ENCODE measurements at regions not wholly inside any gene's neighbourhood (a gene's known extent, or its start where the extent isn't known, plus 50 kb on each side); places are given as distances from the start of the nearest gene placed in this dataset.

DNA sequence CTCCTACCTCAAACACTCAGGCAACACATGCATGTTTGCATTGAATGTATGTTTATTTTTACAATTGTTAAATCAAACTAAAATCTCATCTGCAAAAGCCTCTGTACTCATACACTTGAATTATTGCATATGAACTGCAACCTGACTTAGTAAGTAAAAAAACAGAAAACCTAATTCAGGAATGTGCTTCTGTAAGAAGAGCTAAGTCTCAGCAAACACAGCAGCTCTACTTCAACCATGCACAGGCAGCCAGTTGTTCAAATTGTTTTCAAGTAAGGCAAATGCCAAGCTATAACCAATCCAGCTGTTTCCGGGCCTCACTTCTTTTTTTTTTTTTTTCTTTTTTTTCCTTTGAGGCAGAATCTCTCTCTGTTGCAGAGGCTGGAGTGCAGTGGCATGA, 93.5 kb upstream of the MALRD1 start:
- CTCF ChIA-PET = no interaction called here
- POLR2A ChIA-PET = no interaction called here
- no peak for DNase-seq (ENCODE audit: extremely low spot score)
- TF ChIP-seq, protein P1, sequence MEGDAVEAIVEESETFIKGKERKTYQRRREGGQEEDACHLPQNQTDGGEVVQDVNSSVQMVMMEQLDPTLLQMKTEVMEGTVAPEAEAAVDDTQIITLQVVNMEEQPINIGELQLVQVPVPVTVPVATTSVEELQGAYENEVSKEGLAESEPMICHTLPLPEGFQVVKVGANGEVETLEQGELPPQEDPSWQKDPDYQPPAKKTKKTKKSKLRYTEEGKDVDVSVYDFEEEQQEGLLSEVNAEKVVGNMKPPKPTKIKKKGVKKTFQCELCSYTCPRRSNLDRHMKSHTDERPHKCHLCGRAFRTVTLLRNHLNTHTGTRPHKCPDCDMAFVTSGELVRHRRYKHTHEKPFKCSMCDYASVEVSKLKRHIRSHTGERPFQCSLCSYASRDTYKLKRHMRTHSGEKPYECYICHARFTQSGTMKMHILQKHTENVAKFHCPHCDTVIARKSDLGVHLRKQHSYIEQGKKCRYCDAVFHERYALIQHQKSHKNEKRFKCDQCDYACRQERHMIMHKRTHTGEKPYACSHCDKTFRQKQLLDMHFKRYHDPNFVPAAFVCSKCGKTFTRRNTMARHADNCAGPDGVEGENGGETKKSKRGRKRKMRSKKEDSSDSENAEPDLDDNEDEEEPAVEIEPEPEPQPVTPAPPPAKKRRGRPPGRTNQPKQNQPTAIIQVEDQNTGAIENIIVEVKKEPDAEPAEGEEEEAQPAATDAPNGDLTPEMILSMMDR (IDR thresholded peaks at IDR 0.05; ENCODE audit: control extremely low read depth, extremely low read depth, low read depth, missing control alignments) = no peak

GRCh38 chr10:18959369-18959768, 89.2 kb upstream of the MALRD1 start:
- POLR2A ChIA-PET = no interaction called here
- TF ChIP-seq, protein P1 (IDR thresholded peaks at IDR 0.05; ENCODE audit: control extremely low read depth, extremely low read depth, low read depth, missing control alignments) = no peak
- CTCF ChIA-PET = no interaction called here

GRCh38 chr10:18960466-18961079, 88.0 kb upstream of the MALRD1 start:
- POLR2A ChIA-PET = no interaction called here
- TF ChIP-seq, protein P1 (IDR thresholded peaks at IDR 0.05; ENCODE audit: control extremely low read depth, extremely low read depth, low read depth, missing control alignments) = no peak
- no peak for DNase-seq (ENCODE audit: extremely low spot score)
- CTCF ChIA-PET = no interaction called here

More at GRCh38 chr10:18959369-18959768, 89.2 kb upstream of the MALRD1 start:
- DNase-seq (ENCODE audit: extremely low spot score) = no peak

- CTCF ChIA-PET = no interaction called here
- POLR2A ChIA-PET = no interaction called here
- DNase-seq (ENCODE audit: extremely low spot score) = no peak
- TF ChIP-seq, protein P1 (IDR thresholded peaks at IDR 0.05; ENCODE audit: control extremely low read depth, extremely low read depth, low read depth, missing control alignments) = no peak
Observed at GRCh38 chr10:18968159-18968558, 80.4 kb upstream of the MALRD1 start.

DNA sequence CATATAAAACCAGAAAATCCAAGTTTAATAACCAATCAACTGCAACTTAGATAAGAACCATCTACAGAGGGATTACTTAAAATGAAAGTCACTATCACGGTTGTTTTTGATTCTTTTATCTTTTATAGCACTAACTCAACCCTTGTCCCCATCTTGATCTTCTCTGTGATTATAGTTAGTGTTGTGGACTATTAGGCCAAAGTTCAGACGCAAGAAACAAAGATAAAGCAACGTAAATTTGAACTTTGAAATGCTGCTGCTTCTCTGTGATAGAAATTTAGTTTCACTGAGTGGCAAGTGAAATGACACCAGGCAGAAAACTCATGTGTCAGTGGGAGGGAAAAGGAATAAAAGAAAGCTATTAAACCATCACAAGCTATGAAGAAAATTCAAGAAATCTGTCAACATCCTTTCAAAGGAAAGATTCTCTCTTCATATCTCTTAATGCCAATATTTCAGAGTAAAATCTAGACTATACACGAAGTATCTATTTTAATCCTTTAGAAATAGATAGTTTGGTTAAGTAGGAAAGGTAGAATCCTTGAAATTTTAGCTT, 71.8 kb upstream of the MALRD1 start:
- DNase-seq (ENCODE audit: extremely low spot score) = no peak
- TF ChIP-seq, protein P1 (IDR thresholded peaks at IDR 0.05; ENCODE audit: control extremely low read depth, extremely low read depth, low read depth, missing control alignments) = no peak
- ChIA-PET CTCF (no interaction called here), POLR2A (no interaction called here)

DNA sequence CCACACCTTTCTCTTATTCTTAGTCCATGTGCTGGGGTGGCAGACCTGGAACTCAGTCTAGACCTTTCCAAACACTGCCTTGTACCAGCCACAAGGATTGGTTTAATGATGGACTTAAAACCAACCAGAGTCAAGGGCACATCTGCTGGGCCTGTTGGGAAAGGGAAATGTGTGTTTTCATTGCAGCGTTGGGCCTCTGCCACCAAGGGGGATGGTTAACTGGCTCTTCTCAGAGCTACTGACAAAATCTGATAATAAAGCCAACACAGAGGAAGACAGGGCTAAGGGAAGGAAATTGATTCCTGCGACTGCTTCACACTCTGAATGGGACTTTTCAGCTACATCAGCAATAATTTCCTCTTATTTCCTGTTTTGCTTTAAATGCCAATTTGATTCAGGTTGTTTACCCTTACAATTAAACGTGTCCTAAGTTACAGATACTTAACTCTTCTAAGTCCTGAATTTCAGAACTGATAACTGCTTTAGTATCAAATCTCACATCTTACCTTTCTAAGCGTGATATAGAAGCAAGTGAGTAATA, 68.4 kb upstream of the MALRD1 start:
- ChIA-PET POLR2A (no interaction called here), CTCF (no interaction called here)
- TF ChIP-seq, protein P1 (IDR thresholded peaks at IDR 0.05; ENCODE audit: control extremely low read depth, extremely low read depth, low read depth, missing control alignments) = no peak
- DNase-seq (ENCODE audit: extremely low spot score) = no peak

Measured in GM10248 (cell line).